K562 (cell line): ENCODE measurements at regions not wholly inside any gene's neighbourhood (a gene's known extent, or its start where the extent isn't known, plus 50 kb on each side); places are given as distances from the start of the nearest gene placed in this dataset.

Experiments used
- ATAC-seq: fragments of 200-7000 bp; cut with Tn5 transposase; 3 replicates; pipeline ENCODE4 v1.9.1; 2020; ENCODE audit warnings: moderate library complexity
- BruUV-seq: library from RNA; stranded (reverse); fragments of 400-500 nt; replicated peaks from 2 replicates; lab custom pipeline; 2021; lab: Mats Ljungman, UMichigan
- CTCF ChIA-PET: fragments of 300-600 bp; formaldehyde crosslinking; extraction: SDS; loops from one replicate; lab custom pipeline; 2021; ENCODE audit warnings: low intra/inter-chr PET ratio; lab: Yijun Ruan, JAX
- POLR2A ChIA-PET: fragments of 300-600, 350-650 bp; sonication (Branson Sonifier 250); formaldehyde crosslinking; extraction: SDS; loops from one replicate; lab custom pipeline; 2021; ENCODE audit warnings: antibody characterized with exemption, inconsistent platforms; lab: Yijun Ruan, JAX
- DNase-seq, 4 experiments: peaks; one replicate each; pipeline versions ENCODE4 v3.0.0 to v3.0.0-alpha.2; 2011 to 2018; ENCODE audit warnings: low spot score in 3 of 4, mixed read lengths in 3 of 4; ENCODE audit errors: extremely low read depth in 1 of 4
- FAIRE-seq: peaks from 2 replicates; lab custom pipeline; 2011; peaks lifted over from hg19 to GRCh38; lab: Jason Lieb, UNC
- H2AFZ ChIP-seq: 2 replicates; pipeline ENCODE4 v1.6.0; 2011; ENCODE audit warnings: low read depth, low read length, control low read depth, inconsistent platforms
- H3K27ac ChIP-seq: fragments of 200-600 bp; 3 replicates; pipeline ENCODE4 v1.8.0; 2011; ENCODE audit warnings: low read depth, mild to moderate bottlenecking, control low read depth, inconsistent platforms, low read length, moderate library complexity, mixed read lengths; ENCODE audit errors: extremely low read depth
- H3K27me3 ChIP-seq, 2 experiments: fragments of 300-600 bp in 1 of 2; 2 replicates in 1 of 2; 3 replicates in 1 of 2; pipeline versions ENCODE4 v1.6.0 to v1.8.0; 2011; ENCODE audit warnings: inconsistent platforms in 2 of 2, low read length in 2 of 2, mild to moderate bottlenecking in 1 of 2, mixed read lengths in 1 of 2, moderate library complexity in 1 of 2; ENCODE audit not compliant: control insufficient read depth in 2 of 2, insufficient read depth in 2 of 2
- H3K36me3 ChIP-seq: fragments of 300-600 bp; 3 replicates; pipeline ENCODE4 v1.8.0; 2011; ENCODE audit warnings: mild to moderate bottlenecking, low read length, inconsistent platforms; ENCODE audit not compliant: control insufficient read depth, insufficient read depth
- H3K4me1 ChIP-seq, 2 experiments: fragments of 200-600 bp in 1 of 2; replicated peaks in 1 of 2; 2 replicates in 1 of 2; 3 replicates in 1 of 2; pipeline versions ENCODE4 v1.5.1 to v1.8.0; 2011; ENCODE audit warnings: inconsistent platforms in 2 of 2, low read length in 2 of 2, mild to moderate bottlenecking in 1 of 2, mixed read lengths in 1 of 2, moderate library complexity in 1 of 2; ENCODE audit not compliant: control insufficient read depth in 2 of 2, insufficient read depth in 2 of 2
- H3K4me2 ChIP-seq: 2 replicates; pipeline ENCODE4 v1.6.1; 2011; ENCODE audit warnings: low read length, control low read depth, inconsistent platforms, mixed read lengths; ENCODE audit not compliant: insufficient read depth
- H3K4me3 ChIP-seq: fragments of 200-600 bp; sonication (generic), shearing (Covaris generic); 2 replicates; pipeline ENCODE4 v1.5.1; 2016; ENCODE audit warnings: control low read depth, inconsistent platforms
- H3K79me2 ChIP-seq: fragments of 200-600 bp; 3 replicates; pipeline ENCODE4 v1.8.0; 2011; ENCODE audit warnings: low read length, inconsistent platforms; ENCODE audit not compliant: control insufficient read depth, insufficient read depth
- H3K9ac ChIP-seq, 2 experiments: 2 replicates each; pipeline versions ENCODE4 v1.6.0 to v1.6.1; 2011; ENCODE audit warnings: low read depth in 2 of 2, low read length in 2 of 2, control low read depth in 1 of 2, inconsistent platforms in 1 of 2, mild to moderate bottlenecking in 1 of 2, mixed read lengths in 1 of 2; ENCODE audit not compliant: insufficient read depth in 1 of 2
- H3K9me1 ChIP-seq: one replicate; pipeline ENCODE4 v1.6.0; 2011; ENCODE audit warnings: inconsistent platforms, mild to moderate bottlenecking, low read length, moderate library complexity; ENCODE audit not compliant: control insufficient read depth, insufficient read depth
- H3K9me3 ChIP-seq: replicated peaks from 2 replicates; pipeline ENCODE4 v1.5.1; 2011; ENCODE audit warnings: low read depth, low read length, inconsistent platforms; ENCODE audit not compliant: control insufficient read depth, insufficient read depth
- H4K20me1 ChIP-seq: replicated peaks from 2 replicates; pipeline ENCODE4 v1.6.1; 2011; ENCODE audit warnings: low read length, inconsistent platforms, mixed read lengths; ENCODE audit not compliant: control insufficient read depth, insufficient read depth
- CTCF ChIP-seq, 3 experiments: IDR thresholded peaks in 2 of 3; conservative IDR thresholded peaks in 1 of 3; 2 replicates each; pipeline ENCODE4 v1.5.1; 2011 to 2012; ENCODE audit warnings: low read length in 3 of 3, mild to moderate bottlenecking in 3 of 3, control low read depth in 2 of 3, improper control_type of control experiment in 1 of 3, inconsistent platforms in 1 of 3, low read depth in 1 of 3, mixed read lengths in 1 of 3, moderate library complexity in 1 of 3; ENCODE audit not compliant: insufficient read depth in 2 of 3
- HDAC3 ChIP-seq: fragments of 450-650 bp; IDR thresholded peaks from 2 replicates; pipeline ENCODE4 v1.6.1; 2018; ENCODE audit warnings: borderline replicate concordance, mild to moderate bottlenecking, moderate library complexity; ENCODE audit not compliant: partially characterized antibody
- MYNN ChIP-seq, 2 experiments: sonication (generic); formaldehyde crosslinking in 1 of 2; IDR thresholded peaks; 2 replicates each; pipeline versions ENCODE4 v1.5.0 to v1.6.1; 2016 to 2020; ENCODE audit warnings: antibody characterized with exemption in 1 of 2, missing genetic modification reagents in 1 of 2
- WGBS: fragments of 100-300 bp; shearing (Covaris generic); methylation state at CpG from one replicate; pipeline ENCODE4 v1.1.6; 2016; ENCODE audit warnings: low coverage, mixed read lengths; ENCODE audit not compliant: insufficient coverage; ENCODE audit errors: missing lambda C conversion rate; 5-methylcytosine and 5-hydroxymethylcytosine counted together
- in situ Hi-C: fragments of 300-500 bp; cut with MboI; formaldehyde crosslinking; loops from 4 replicates; pipeline ENCODE4 v1.15.0; 2018; ENCODE audit warnings: inconsistent platforms, mixed read lengths
- intact Hi-C: fragments of 100-400 bp; cut with micrococcal nuclease; formaldehyde crosslinking; loops from 2 replicates; pipeline ENCODE4 v1.14.2; 2022
- TF ChIP-seq, protein P1 (sequence below): fragments of 450-650 bp; IDR thresholded peaks from 2 replicates; pipeline ENCODE4 v1.6.1; 2016; ENCODE audit warnings: missing biosample characterization, missing genetic modification characterization
- TF ChIP-seq, protein P2 (sequence below): sonication (generic); formaldehyde crosslinking; IDR thresholded peaks from 2 replicates; pipeline ENCODE4 v1.8.1; 2022; ENCODE audit warnings: missing genetic modification reagents

DNA sequence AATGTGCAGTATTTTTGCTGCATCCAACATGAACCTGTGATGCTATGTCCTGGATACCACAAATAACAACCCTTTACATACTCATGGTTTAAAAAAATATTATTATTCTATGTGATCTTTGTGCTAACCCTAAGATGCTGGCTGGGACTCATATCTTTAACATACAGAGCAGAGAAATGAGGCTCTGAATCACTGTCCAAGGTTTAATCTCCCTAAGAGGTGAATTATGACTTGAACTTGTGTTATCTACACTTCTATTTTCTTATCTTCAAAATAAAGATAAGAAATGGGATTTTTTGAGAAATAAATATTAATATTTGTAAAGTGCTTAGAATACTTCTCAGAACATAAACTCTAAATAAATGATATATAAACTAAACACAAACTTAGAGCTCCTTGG is 68.8 kb upstream of the GRIA1 start (continued):
- TF ChIP-seq MYNN (IDR thresholded peaks at IDR 0.05) (no peak), MYNN (CRISPR knock-in tag; IDR thresholded peaks at IDR 0.05) (no peak), HDAC3 (no peak)
- TF ChIP-seq, protein P1, sequence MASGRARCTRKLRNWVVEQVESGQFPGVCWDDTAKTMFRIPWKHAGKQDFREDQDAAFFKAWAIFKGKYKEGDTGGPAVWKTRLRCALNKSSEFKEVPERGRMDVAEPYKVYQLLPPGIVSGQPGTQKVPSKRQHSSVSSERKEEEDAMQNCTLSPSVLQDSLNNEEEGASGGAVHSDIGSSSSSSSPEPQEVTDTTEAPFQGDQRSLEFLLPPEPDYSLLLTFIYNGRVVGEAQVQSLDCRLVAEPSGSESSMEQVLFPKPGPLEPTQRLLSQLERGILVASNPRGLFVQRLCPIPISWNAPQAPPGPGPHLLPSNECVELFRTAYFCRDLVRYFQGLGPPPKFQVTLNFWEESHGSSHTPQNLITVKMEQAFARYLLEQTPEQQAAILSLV (tag) = no peak

- H3K4me2 ChIP-seq = no peak overlapping the region
- intact Hi-C loops (no loop called here), in situ Hi-C loops (no loop called here)
- H3K79me2 ChIP-seq = no peaks in the 10 kb centered on the region
- TF ChIP-seq, protein P2, sequence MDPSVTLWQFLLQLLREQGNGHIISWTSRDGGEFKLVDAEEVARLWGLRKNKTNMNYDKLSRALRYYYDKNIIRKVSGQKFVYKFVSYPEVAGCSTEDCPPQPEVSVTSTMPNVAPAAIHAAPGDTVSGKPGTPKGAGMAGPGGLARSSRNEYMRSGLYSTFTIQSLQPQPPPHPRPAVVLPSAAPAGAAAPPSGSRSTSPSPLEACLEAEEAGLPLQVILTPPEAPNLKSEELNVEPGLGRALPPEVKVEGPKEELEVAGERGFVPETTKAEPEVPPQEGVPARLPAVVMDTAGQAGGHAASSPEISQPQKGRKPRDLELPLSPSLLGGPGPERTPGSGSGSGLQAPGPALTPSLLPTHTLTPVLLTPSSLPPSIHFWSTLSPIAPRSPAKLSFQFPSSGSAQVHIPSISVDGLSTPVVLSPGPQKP = no peak
- TF ChIP-seq CTCF (IDR thresholded peaks at IDR 0.05 in 2 of 3, conservative IDR thresholded peaks at IDR 0.05 in 1 of 3; ENCODE audit: insufficient read depth in 2 of 3, low read depth in 1 of 3, low read length in 3 of 3) = peak in 2 of 3 experiments; percentile 12 to 17; a peak in 1 of 6 replicates
- ChIA-PET CTCF (no interaction called here), POLR2A (no interaction called here)
- no peak overlapping the region for H3K4me3 ChIP-seq
- FAIRE-seq = no peak
- no peaks in the 10 kb centered on the region for H3K27me3 ChIP-seq
- H3K4me1 ChIP-seq = no peaks in the 10 kb centered on the region
- H2AFZ ChIP-seq = no peak overlapping the region
- no peaks in the 10 kb centered on the region for H3K9me1 ChIP-seq
- DNase-seq = peak in 3 of 4 experiments; percentile 5 to 10 (median 7)
- no peaks in the 10 kb centered on the region for H4K20me1 ChIP-seq
- H3K9me3 ChIP-seq = no peaks in the 10 kb centered on the region
- H3K36me3 ChIP-seq = no peaks in the 10 kb centered on the region
- no peak overlapping the region for H3K27ac ChIP-seq
- ATAC-seq = no peak
- WGBS = 0% methylated on average over 1 of the region's 1 CpG
- H3K9ac ChIP-seq = no peak overlapping the region
- no TSS peak for BruUV-seq
Measured at GRCh38 chr5:153425914-153426313, 64.6 kb upstream of the GRIA1 start.
